Trophoblast cell (in vitro differentiated cells and primary cell): ENCODE measurements at regions not wholly inside any gene's neighbourhood (a gene's known extent, or its start where the extent isn't known, plus 50 kb on each side); places are given as distances from the start of the nearest gene placed in this dataset.
A peak's percentile ranks its signal among the peaks of the same experiment; 100 is the strongest.

Experiments used
- DNase-seq, 2 donors: peaks; one replicate each; pipeline ENCODE4 v3.0.0-alpha.2; 2016
- H2AFZ ChIP-seq: 2 replicates; pipeline ENCODE4 v1.6.1; 2013; ENCODE audit warnings: low read length, moderate library complexity, mild to moderate bottlenecking; ENCODE audit not compliant: insufficient read depth, poor library complexity
- H2AK5ac ChIP-seq: 2 replicates; pipeline ENCODE4 v1.6.1; 2013; ENCODE audit warnings: mild to moderate bottlenecking, low read length
- H2BK120ac ChIP-seq: 2 replicates; pipeline ENCODE4 v1.6.1; 2013; ENCODE audit warnings: low read length, mild to moderate bottlenecking, moderate library complexity; ENCODE audit not compliant: insufficient read depth, poor library complexity
- H2BK12ac ChIP-seq: 2 replicates; pipeline ENCODE4 v1.6.1; 2013; ENCODE audit warnings: mild to moderate bottlenecking, low read length, moderate library complexity
- H2BK5ac ChIP-seq: 2 replicates; pipeline ENCODE4 v1.6.1; 2013; ENCODE audit warnings: low read length, low read depth, moderate library complexity, mild to moderate bottlenecking; ENCODE audit not compliant: poor library complexity
- H3K14ac ChIP-seq: 2 replicates; pipeline ENCODE4 v1.6.1; 2013; ENCODE audit warnings: mild to moderate bottlenecking, low read length
- H3K18ac ChIP-seq: 2 replicates; pipeline ENCODE4 v1.6.1; 2013; ENCODE audit warnings: mild to moderate bottlenecking, low read length
- H3K23ac ChIP-seq: 2 replicates; pipeline ENCODE4 v1.6.1; 2013; ENCODE audit warnings: low read length
- H3K27ac ChIP-seq: 2 replicates; pipeline ENCODE4 v1.5.1; 2013; ENCODE audit warnings: low read depth, mild to moderate bottlenecking, inconsistent platforms, low read length, moderate library complexity
- H3K27me3 ChIP-seq: 2 replicates; pipeline ENCODE4 v1.6.1; 2013; ENCODE audit warnings: inconsistent platforms, mild to moderate bottlenecking, low read length, moderate library complexity; ENCODE audit not compliant: insufficient read depth
- H3K36me3 ChIP-seq, 2 experiments: 1 replicate in 1 of 2; 2 replicates in 1 of 2; pipeline ENCODE4 v1.6.1; 2013; ENCODE audit warnings: low read length in 2 of 2, mild to moderate bottlenecking in 2 of 2, moderate library complexity in 1 of 2; ENCODE audit not compliant: insufficient read depth in 2 of 2, control insufficient read depth in 1 of 2
- H3K4ac ChIP-seq: 2 replicates; pipeline ENCODE4 v1.6.1; 2013; ENCODE audit warnings: low read depth, mild to moderate bottlenecking, low read length, moderate library complexity
- H3K4me1 ChIP-seq, 2 experiments: 1 replicate in 1 of 2; 2 replicates in 1 of 2; pipeline ENCODE4 v1.6.1; 2013; ENCODE audit warnings: low read length in 2 of 2, mild to moderate bottlenecking in 2 of 2, moderate library complexity in 1 of 2; ENCODE audit not compliant: insufficient read depth in 2 of 2, control insufficient read depth in 1 of 2
- H3K4me2 ChIP-seq: 2 replicates; pipeline ENCODE4 v1.6.1; 2013; ENCODE audit warnings: inconsistent platforms, mild to moderate bottlenecking, low read length, moderate library complexity
- H3K4me3 ChIP-seq: 2 replicates; pipeline ENCODE4 v1.5.1; 2013; ENCODE audit warnings: mild to moderate bottlenecking, low read depth, low read length, inconsistent platforms
- H3K79me1 ChIP-seq: one replicate; pipeline ENCODE4 v1.6.1; 2013; ENCODE audit warnings: low read length
- H3K79me2 ChIP-seq: 2 replicates; pipeline ENCODE4 v1.6.1; 2013; ENCODE audit warnings: low read length, mild to moderate bottlenecking; ENCODE audit not compliant: control insufficient read depth, insufficient read depth, poor library complexity
- H3K9ac ChIP-seq: 2 replicates; pipeline ENCODE4 v1.6.1; 2013; ENCODE audit warnings: mild to moderate bottlenecking, low read length
- H3K9me3 ChIP-seq: 2 replicates; pipeline ENCODE4 v1.6.1; 2013; ENCODE audit warnings: low read depth, mild to moderate bottlenecking, control low read depth, inconsistent platforms, low read length; ENCODE audit not compliant: insufficient read depth
- H4K12ac ChIP-seq: 2 replicates; pipeline ENCODE4 v1.6.1; 2013; ENCODE audit warnings: low read depth, mild to moderate bottlenecking, low read length, moderate library complexity
- H4K8ac ChIP-seq: 2 replicates; pipeline ENCODE4 v1.6.1; 2013; ENCODE audit warnings: low read depth, mild to moderate bottlenecking, low read length, moderate library complexity
- H4K91ac ChIP-seq: one replicate; pipeline ENCODE4 v1.6.1; 2013; ENCODE audit warnings: low read depth, mild to moderate bottlenecking, low read length, moderate library complexity
- WGBS: extraction: QIAGEN DNeasy Blood & Tissue Kit; methylation state at CpG from one replicate; pipeline ENCODE4 v1.1.7; 2013; ENCODE audit warnings: missing lambda C conversion rate; ENCODE audit not compliant: insufficient read length, insufficient coverage; ENCODE audit errors: extremely low coverage; 5-methylcytosine and 5-hydroxymethylcytosine counted together

DNA sequence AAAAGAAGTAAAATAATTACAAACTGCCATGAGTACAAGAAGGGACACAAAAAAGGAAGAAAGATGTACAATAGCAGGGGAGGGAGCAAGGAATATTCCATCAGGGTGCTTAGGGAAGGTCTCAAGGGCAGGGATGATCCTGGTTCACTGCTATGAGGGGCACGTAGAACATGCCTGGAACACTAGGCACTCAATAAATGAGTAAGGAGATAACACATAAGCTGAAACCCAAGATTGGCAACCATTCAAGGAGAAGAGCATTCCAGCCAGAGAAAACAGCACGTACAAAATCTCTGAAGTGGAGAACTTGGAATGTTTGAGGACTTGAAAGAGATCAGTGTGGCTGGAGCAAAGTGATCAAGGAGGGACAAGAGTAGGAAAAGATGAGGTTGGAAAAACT lies 103.2 kb downstream of the FAM161A start:
- no peak overlapping the region for H2BK5ac ChIP-seq
- no peak overlapping the region for H3K4me2 ChIP-seq
- no peaks in the 10 kb centered on the region for H3K27me3 ChIP-seq
- H3K4ac ChIP-seq = no peak overlapping the region
- H3K4me3 ChIP-seq = no peak overlapping the region
- H3K14ac ChIP-seq = no peak overlapping the region
- H3K79me2 ChIP-seq = no peaks in the 10 kb centered on the region
- no peaks in the 10 kb centered on the region for H3K4me1 ChIP-seq
- H3K79me1 ChIP-seq = no peaks in the 10 kb centered on the region
- DNase-seq = peak in 1 of 2 donors; percentile 45
- no peak overlapping the region for H3K9ac ChIP-seq
- H4K12ac ChIP-seq = no peak overlapping the region
- H2BK120ac ChIP-seq = no peak overlapping the region
- H4K8ac ChIP-seq = no peak overlapping the region
- no peak overlapping the region for H3K27ac ChIP-seq
- H3K23ac ChIP-seq = no peak overlapping the region
- no peaks in the 10 kb centered on the region for H3K36me3 ChIP-seq
- H3K18ac ChIP-seq = no peak overlapping the region
- no CpG with 5 or more reads among the region's 2 CpGs for WGBS
- no peak overlapping the region for H2AK5ac ChIP-seq
- H2AFZ ChIP-seq = no peak overlapping the region
- no peak overlapping the region for H4K91ac ChIP-seq
- no peaks in the 10 kb centered on the region for H3K9me3 ChIP-seq
- H2BK12ac ChIP-seq = no peak overlapping the region

DNA sequence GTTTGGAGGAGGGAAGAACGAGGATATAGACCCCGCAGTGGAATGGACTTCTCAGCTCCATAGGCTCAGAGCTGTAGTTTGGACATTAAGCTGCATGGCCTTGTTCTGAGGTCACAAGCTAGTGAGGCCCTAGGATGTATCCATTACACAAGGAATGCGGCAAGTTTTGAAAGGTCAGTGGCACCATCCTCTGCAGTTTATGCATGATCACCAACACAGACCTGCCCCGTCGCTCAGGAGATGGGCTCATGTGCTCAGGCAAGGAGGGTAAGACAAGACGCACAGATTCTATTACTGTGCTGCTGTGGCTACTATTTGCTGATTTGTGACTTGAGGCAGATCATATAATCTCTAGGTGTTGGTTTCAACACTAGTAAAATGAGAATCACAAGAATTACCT lies 110.9 kb downstream of the FAM161A start:
- no peaks in the 10 kb centered on the region for H3K4me1 ChIP-seq
- H3K36me3 ChIP-seq = no peaks in the 10 kb centered on the region
- no CpG with 5 or more reads among the region's 6 CpGs for WGBS
- no peak overlapping the region for H2BK120ac ChIP-seq
- no peak overlapping the region for H3K27ac ChIP-seq
- no peaks in the 10 kb centered on the region for H3K79me1 ChIP-seq
- H2AK5ac ChIP-seq = no peak overlapping the region
- no peaks in the 10 kb centered on the region for H3K27me3 ChIP-seq
- no peak overlapping the region for H3K23ac ChIP-seq
- H3K14ac ChIP-seq = no peak overlapping the region
- no peak overlapping the region for H4K12ac ChIP-seq
- no peak overlapping the region for H3K4me2 ChIP-seq
- no peaks in the 10 kb centered on the region for H3K9me3 ChIP-seq
- H2AFZ ChIP-seq = no peak overlapping the region
- no peak overlapping the region for H3K18ac ChIP-seq
- H3K79me2 ChIP-seq = no peaks in the 10 kb centered on the region
- no peak overlapping the region for H4K8ac ChIP-seq
- no peak overlapping the region for H4K91ac ChIP-seq
- no peak overlapping the region for H2BK5ac ChIP-seq
- no peak overlapping the region for H3K9ac ChIP-seq
- no peak overlapping the region for H3K4me3 ChIP-seq
- DNase-seq = no peak
- H3K4ac ChIP-seq = no peak overlapping the region
- H2BK12ac ChIP-seq = no peak overlapping the region

DNA sequence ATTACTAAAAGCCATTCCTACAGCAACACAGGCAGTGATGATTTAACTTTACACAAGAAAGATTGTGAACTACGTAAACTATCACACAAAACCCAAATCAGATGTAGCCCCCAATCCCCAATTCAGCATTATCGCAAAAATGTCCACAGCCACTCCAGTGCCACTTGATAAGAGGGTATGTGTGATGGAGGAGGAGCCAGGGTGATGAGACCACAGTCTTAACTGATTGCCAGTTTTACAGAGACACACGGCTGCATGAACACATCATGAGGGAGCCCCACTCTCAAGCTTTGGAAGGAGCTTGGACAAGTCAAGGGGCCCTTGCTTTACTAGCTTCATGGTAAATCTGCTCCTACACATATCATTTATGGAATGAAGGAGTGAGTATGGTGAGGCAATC lies 116.0 kb downstream of the FAM161A start:
- no peak overlapping the region for H3K14ac ChIP-seq
- H4K12ac ChIP-seq = no peak overlapping the region
- no peaks in the 10 kb centered on the region for H3K36me3 ChIP-seq
- H2BK5ac ChIP-seq = no peak overlapping the region
- no peak overlapping the region for H3K27ac ChIP-seq
- H3K4me3 ChIP-seq = no peak overlapping the region
- no peak overlapping the region for H3K4me2 ChIP-seq
- H3K4ac ChIP-seq = no peak overlapping the region
- no CpG with 5 or more reads among the region's 3 CpGs for WGBS
- H2AFZ ChIP-seq = no peak overlapping the region
- no peak overlapping the region for H3K9ac ChIP-seq
- H3K27me3 ChIP-seq = no peaks in the 10 kb centered on the region
- no peak overlapping the region for H2BK12ac ChIP-seq
- H3K79me2 ChIP-seq = no peaks in the 10 kb centered on the region
- H4K91ac ChIP-seq = no peak overlapping the region
- no peaks in the 10 kb centered on the region for H3K4me1 ChIP-seq
- H4K8ac ChIP-seq = no peak overlapping the region
- H2AK5ac ChIP-seq = no peak overlapping the region
- no peak overlapping the region for H3K18ac ChIP-seq
- no peak overlapping the region for H3K23ac ChIP-seq
- H3K9me3 ChIP-seq = no peaks in the 10 kb centered on the region
- DNase-seq = no peak
- H2BK120ac ChIP-seq = no peak overlapping the region
- H3K79me1 ChIP-seq = no peaks in the 10 kb centered on the region

DNA sequence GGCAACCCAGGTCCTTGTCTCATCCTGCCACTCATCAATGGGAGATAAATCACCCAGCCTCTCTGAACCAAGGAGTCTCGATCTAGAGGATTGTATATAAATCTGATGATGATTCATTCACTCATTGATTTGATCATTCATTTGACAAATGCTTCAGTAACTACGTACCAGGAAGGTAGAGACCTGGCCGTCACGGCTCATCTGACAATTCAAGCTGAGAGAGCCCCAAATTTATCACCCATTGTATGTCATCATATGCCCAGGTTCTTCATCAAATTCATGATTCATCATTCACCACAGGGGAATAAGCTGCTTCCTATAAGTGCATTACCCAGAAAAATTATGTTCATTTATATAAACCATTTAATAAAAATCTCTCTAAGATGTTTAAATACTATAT lies 116.9 kb downstream of the FAM161A start:
- Histone ChIP-seq H3K4me1 (no peaks in the 10 kb centered on the region), H2BK120ac (no peak overlapping the region), H2AK5ac (no peak overlapping the region), H3K9ac (no peak overlapping the region), H3K18ac (no peak overlapping the region), H3K27ac (no peak overlapping the region), H3K14ac (no peak overlapping the region), H2BK5ac (no peak overlapping the region), H4K91ac (no peak overlapping the region), H3K23ac (no peak overlapping the region), H3K9me3 (no peaks in the 10 kb centered on the region), H3K27me3 (no peaks in the 10 kb centered on the region), H3K4me2 (no peak overlapping the region), H3K36me3 (no peaks in the 10 kb centered on the region), H3K79me1 (no peaks in the 10 kb centered on the region), H4K8ac (no peak overlapping the region), H4K12ac (no peak overlapping the region), H3K4ac (no peak overlapping the region), H2BK12ac (no peak overlapping the region), H3K4me3 (no peak overlapping the region), H2AFZ (no peak overlapping the region), H3K79me2 (no peaks in the 10 kb centered on the region)
- no peak for DNase-seq
- no CpG with 5 or more reads among the region's 4 CpGs for WGBS
